ENCODE measurements at regions not wholly inside any gene's neighbourhood (a gene's known extent, or its start where the extent isn't known, plus 50 kb on each side); places are given as distances from the start of the nearest gene placed in this dataset.

- no peak overlapping the region for H3K4me3 ChIP-seq (ENCODE audit: low read depth in 1 of 2, low read length in 2 of 2)
- no peaks in the 10 kb centered on the region for H3K36me3 ChIP-seq (ENCODE audit: control insufficient read depth in 1 of 2, insufficient read depth in 2 of 2, low read length in 2 of 2)
- H3K27me3 ChIP-seq (ENCODE audit: low read depth, low read length) = no peaks in the 10 kb centered on the region
- H3K27ac ChIP-seq (ENCODE audit: low read length) = no peak overlapping the region
- H3K9me3 ChIP-seq (ENCODE audit: control insufficient read depth in 1 of 2, low read length in 2 of 2) = no peaks in the 10 kb centered on the region
- no peaks in the 10 kb centered on the region for H3K4me1 ChIP-seq (ENCODE audit: control insufficient read depth in 1 of 2, insufficient read depth in 2 of 2, low read length in 2 of 2)
These were observed 231.1 kb upstream of the ZNF32 start for GRCh38 chr10:43879742-43880141.

- no peaks in the 10 kb centered on the region for H3K4me1 ChIP-seq (ENCODE audit: control insufficient read depth in 1 of 2, insufficient read depth in 2 of 2, low read length in 2 of 2)
- no peaks in the 10 kb centered on the region for H3K9me3 ChIP-seq (ENCODE audit: control insufficient read depth in 1 of 2, low read length in 2 of 2)
- no peak overlapping the region for H3K4me3 ChIP-seq (ENCODE audit: low read depth in 1 of 2, low read length in 2 of 2)
- no peaks in the 10 kb centered on the region for H3K27me3 ChIP-seq (ENCODE audit: low read depth, low read length)
- H3K27ac ChIP-seq (ENCODE audit: low read length) = no peak overlapping the region
- H3K36me3 ChIP-seq (ENCODE audit: control insufficient read depth in 1 of 2, insufficient read depth in 2 of 2, low read length in 2 of 2) = no peaks in the 10 kb centered on the region
These were observed 230.5 kb upstream of the ZNF32 start for GRCh38 chr10:43879162-43879561.

GRCh38 chr10:43878386-43878785 lies 229.7 kb upstream of the ZNF32 start:
- no peak overlapping the region for H3K27ac ChIP-seq (ENCODE audit: low read length)
- no peaks in the 10 kb centered on the region for H3K27me3 ChIP-seq (ENCODE audit: low read depth, low read length)
- no peaks in the 10 kb centered on the region for H3K9me3 ChIP-seq (ENCODE audit: control insufficient read depth in 1 of 2, low read length in 2 of 2)
- H3K4me3 ChIP-seq (ENCODE audit: low read depth in 1 of 2, low read length in 2 of 2) = no peak overlapping the region
- no peaks in the 10 kb centered on the region for H3K4me1 ChIP-seq (ENCODE audit: control insufficient read depth in 1 of 2, insufficient read depth in 2 of 2, low read length in 2 of 2)
- H3K36me3 ChIP-seq (ENCODE audit: control insufficient read depth in 1 of 2, insufficient read depth in 2 of 2, low read length in 2 of 2) = no peaks in the 10 kb centered on the region

GRCh38 chr10:43876976-43877375 lies 228.3 kb upstream of the ZNF32 start:
- no peaks in the 10 kb centered on the region for H3K4me1 ChIP-seq (ENCODE audit: control insufficient read depth in 1 of 2, insufficient read depth in 2 of 2, low read length in 2 of 2)
- H3K9me3 ChIP-seq (ENCODE audit: control insufficient read depth in 1 of 2, low read length in 2 of 2) = no peaks in the 10 kb centered on the region
- H3K4me3 ChIP-seq (ENCODE audit: low read depth in 1 of 2, low read length in 2 of 2) = no peak overlapping the region
- no peaks in the 10 kb centered on the region for H3K27me3 ChIP-seq (ENCODE audit: low read depth, low read length)
- H3K27ac ChIP-seq (ENCODE audit: low read length) = no peak overlapping the region
- H3K36me3 ChIP-seq (ENCODE audit: control insufficient read depth in 1 of 2, insufficient read depth in 2 of 2, low read length in 2 of 2) = no peaks in the 10 kb centered on the region

GRCh38 chr10:43874984-43875383 lies 226.3 kb upstream of the ZNF32 start:
- no peaks in the 10 kb centered on the region for H3K9me3 ChIP-seq (ENCODE audit: control insufficient read depth in 1 of 2, low read length in 2 of 2)
- no peaks in the 10 kb centered on the region for H3K27me3 ChIP-seq (ENCODE audit: low read depth, low read length)
- no peaks in the 10 kb centered on the region for H3K4me1 ChIP-seq (ENCODE audit: control insufficient read depth in 1 of 2, insufficient read depth in 2 of 2, low read length in 2 of 2)
- H3K36me3 ChIP-seq (ENCODE audit: control insufficient read depth in 1 of 2, insufficient read depth in 2 of 2, low read length in 2 of 2) = no peaks in the 10 kb centered on the region
- H3K4me3 ChIP-seq (ENCODE audit: low read depth in 1 of 2, low read length in 2 of 2) = no peak overlapping the region
- no peak overlapping the region for H3K27ac ChIP-seq (ENCODE audit: low read length)

GRCh38 chr10:43873717-43874116 lies 225.0 kb upstream of the ZNF32 start:
- no peak overlapping the region for H3K4me3 ChIP-seq (ENCODE audit: low read depth in 1 of 2, low read length in 2 of 2)

GRCh38 chr10:43872644-43873043 lies 224.0 kb upstream of the ZNF32 start:
- no peaks in the 10 kb centered on the region for H3K36me3 ChIP-seq (ENCODE audit: control insufficient read depth in 1 of 2, insufficient read depth in 2 of 2, low read length in 2 of 2)
- H3K27ac ChIP-seq (ENCODE audit: low read length) = no peak overlapping the region
- H3K9me3 ChIP-seq (ENCODE audit: control insufficient read depth in 1 of 2, low read length in 2 of 2) = no peaks in the 10 kb centered on the region
- no peaks in the 10 kb centered on the region for H3K27me3 ChIP-seq (ENCODE audit: low read depth, low read length)
- no peaks in the 10 kb centered on the region for H3K4me1 ChIP-seq (ENCODE audit: control insufficient read depth in 1 of 2, insufficient read depth in 2 of 2, low read length in 2 of 2)
- H3K4me3 ChIP-seq (ENCODE audit: low read depth in 1 of 2, low read length in 2 of 2) = no peak overlapping the region

More at GRCh38 chr10:43873717-43874116, 225.0 kb upstream of the ZNF32 start:
- no peaks in the 10 kb centered on the region for H3K4me1 ChIP-seq (ENCODE audit: control insufficient read depth in 1 of 2, insufficient read depth in 2 of 2, low read length in 2 of 2)
- H3K27ac ChIP-seq (ENCODE audit: low read length) = no peak overlapping the region
- H3K36me3 ChIP-seq (ENCODE audit: control insufficient read depth in 1 of 2, insufficient read depth in 2 of 2, low read length in 2 of 2) = no peaks in the 10 kb centered on the region
- H3K9me3 ChIP-seq (ENCODE audit: control insufficient read depth in 1 of 2, low read length in 2 of 2) = no peaks in the 10 kb centered on the region
- no peaks in the 10 kb centered on the region for H3K27me3 ChIP-seq (ENCODE audit: low read depth, low read length)

- Histone ChIP-seq H3K36me3 (ENCODE audit: control insufficient read depth in 1 of 2, insufficient read depth in 2 of 2, low read length in 2 of 2) (no peaks in the 10 kb centered on the region), H3K9me3 (ENCODE audit: control insufficient read depth in 1 of 2, low read length in 2 of 2) (no peaks in the 10 kb centered on the region), H3K4me3 (ENCODE audit: low read depth in 1 of 2, low read length in 2 of 2) (no peak overlapping the region), H3K27me3 (ENCODE audit: low read depth, low read length) (no peaks in the 10 kb centered on the region), H3K27ac (ENCODE audit: low read length) (no peak overlapping the region), H3K4me1 (ENCODE audit: control insufficient read depth in 1 of 2, insufficient read depth in 2 of 2, low read length in 2 of 2) (no peaks in the 10 kb centered on the region)
These were observed 222.9 kb upstream of the ZNF32 start for GRCh38 chr10:43871545-43871944.

GRCh38 chr10:43870968-43871439 lies 222.3 kb upstream of the ZNF32 start:
- H3K27me3 ChIP-seq (ENCODE audit: low read depth, low read length) = no peaks in the 10 kb centered on the region
- H3K36me3 ChIP-seq (ENCODE audit: control insufficient read depth in 1 of 2, insufficient read depth in 2 of 2, low read length in 2 of 2) = no peaks in the 10 kb centered on the region
- no peaks in the 10 kb centered on the region for H3K9me3 ChIP-seq (ENCODE audit: control insufficient read depth in 1 of 2, low read length in 2 of 2)
- no peak overlapping the region for H3K4me3 ChIP-seq (ENCODE audit: low read depth in 1 of 2, low read length in 2 of 2)
- H3K27ac ChIP-seq (ENCODE audit: low read length) = no peak overlapping the region
- H3K4me1 ChIP-seq (ENCODE audit: control insufficient read depth in 1 of 2, insufficient read depth in 2 of 2, low read length in 2 of 2) = no peaks in the 10 kb centered on the region

- H3K36me3 ChIP-seq (ENCODE audit: control insufficient read depth in 1 of 2, insufficient read depth in 2 of 2, low read length in 2 of 2) = no peaks in the 10 kb centered on the region
- H3K27ac ChIP-seq (ENCODE audit: low read length) = no peak overlapping the region
- H3K4me3 ChIP-seq (ENCODE audit: low read depth in 1 of 2, low read length in 2 of 2) = no peak overlapping the region
- no peaks in the 10 kb centered on the region for H3K9me3 ChIP-seq (ENCODE audit: control insufficient read depth in 1 of 2, low read length in 2 of 2)
- no peaks in the 10 kb centered on the region for H3K4me1 ChIP-seq (ENCODE audit: control insufficient read depth in 1 of 2, insufficient read depth in 2 of 2, low read length in 2 of 2)
- no peaks in the 10 kb centered on the region for H3K27me3 ChIP-seq (ENCODE audit: low read depth, low read length)
These were observed 221.1 kb upstream of the ZNF32 start for GRCh38 chr10:43869669-43870322.

- Histone ChIP-seq H3K4me3 (ENCODE audit: low read depth in 1 of 2, low read length in 2 of 2) (no peak overlapping the region), H3K27ac (ENCODE audit: low read length) (no peak overlapping the region), H3K9me3 (ENCODE audit: control insufficient read depth in 1 of 2, low read length in 2 of 2) (no peaks in the 10 kb centered on the region), H3K4me1 (ENCODE audit: control insufficient read depth in 1 of 2, insufficient read depth in 2 of 2, low read length in 2 of 2) (no peaks in the 10 kb centered on the region), H3K27me3 (ENCODE audit: low read depth, low read length) (no peaks in the 10 kb centered on the region), H3K36me3 (ENCODE audit: control insufficient read depth in 1 of 2, insufficient read depth in 2 of 2, low read length in 2 of 2) (no peaks in the 10 kb centered on the region)
These were observed 220.3 kb upstream of the ZNF32 start for GRCh38 chr10:43868952-43869351.
